Prostate gland (tissue), 2 donors: ENCODE measurements at regions not wholly inside any gene's neighbourhood (a gene's known extent, or its start where the extent isn't known, plus 50 kb on each side); places are given as distances from the start of the nearest gene placed in this dataset.

Experiments used
- CTCF ChIP-seq, 4 experiments: fragments of 200-600 bp in 2 of 4; fragments of 450-650 bp in 2 of 4; sonication (generic) in 2 of 4; IDR thresholded peaks; 1 replicate in 3 of 4; 2 replicates in 1 of 4; pipeline ENCODE4 v1.5.1; 2016 to 2019; ENCODE audit warnings: antibody characterized with exemption in 4 of 4, mild to moderate bottlenecking in 2 of 4, moderate library complexity in 2 of 4
- POLR2A ChIP-seq: fragments of 450-650 bp; IDR thresholded peaks from one replicate; pipeline ENCODE4 v1.6.1; 2016; ENCODE audit warnings: antibody characterized with exemption, mild to moderate bottlenecking
- POLR2AphosphoS5 ChIP-seq: sonication (generic); formaldehyde crosslinking; IDR thresholded peaks from one replicate; pipeline ENCODE4 v1.6.1; 2017; ENCODE audit warnings: antibody characterized with exemption

GRCh38 chr16:17768257-17768656 is 297.5 kb upstream of the XYLT1 start:
- TF ChIP-seq CTCF (IDR thresholded peaks at IDR 0.05) (no peak), POLR2A (no peak), POLR2AphosphoS5 (no peak)
